GM12874 (cell line): ENCODE measurements at regions not wholly inside any gene's neighbourhood (a gene's known extent, or its start where the extent isn't known, plus 50 kb on each side); places are given as distances from the start of the nearest gene placed in this dataset.

ENCODE experiments used
- TF ChIP-seq, protein P1 (sequence below): IDR thresholded peaks from 2 replicates; pipeline ENCODE4 v1.5.1; 2011; ENCODE audit warnings: low read depth, mild to moderate bottlenecking, control low read depth, low read length, moderate library complexity; ENCODE audit not compliant: insufficient read depth

DNA sequence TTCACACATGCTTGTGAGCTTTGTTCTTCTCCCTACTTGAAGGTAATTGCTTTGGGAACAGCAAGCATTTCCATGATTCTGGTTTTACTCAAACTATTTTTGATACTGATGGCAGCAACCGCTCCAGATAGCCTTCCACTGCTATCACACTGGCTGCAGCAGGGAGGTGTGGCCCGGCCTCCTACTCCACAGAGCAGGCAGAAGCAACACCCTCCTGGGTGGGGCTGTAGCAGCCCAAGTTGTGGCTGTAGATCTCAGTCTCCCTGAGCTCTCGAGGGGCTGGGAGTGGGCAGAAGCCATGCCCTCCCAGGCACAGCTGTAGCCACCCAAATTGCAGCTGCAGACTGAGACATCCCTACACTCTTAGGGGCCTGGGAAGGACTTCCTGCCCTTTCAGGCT lies 878.8 kb upstream of the GBE1 start:
- TF ChIP-seq, protein P1, sequence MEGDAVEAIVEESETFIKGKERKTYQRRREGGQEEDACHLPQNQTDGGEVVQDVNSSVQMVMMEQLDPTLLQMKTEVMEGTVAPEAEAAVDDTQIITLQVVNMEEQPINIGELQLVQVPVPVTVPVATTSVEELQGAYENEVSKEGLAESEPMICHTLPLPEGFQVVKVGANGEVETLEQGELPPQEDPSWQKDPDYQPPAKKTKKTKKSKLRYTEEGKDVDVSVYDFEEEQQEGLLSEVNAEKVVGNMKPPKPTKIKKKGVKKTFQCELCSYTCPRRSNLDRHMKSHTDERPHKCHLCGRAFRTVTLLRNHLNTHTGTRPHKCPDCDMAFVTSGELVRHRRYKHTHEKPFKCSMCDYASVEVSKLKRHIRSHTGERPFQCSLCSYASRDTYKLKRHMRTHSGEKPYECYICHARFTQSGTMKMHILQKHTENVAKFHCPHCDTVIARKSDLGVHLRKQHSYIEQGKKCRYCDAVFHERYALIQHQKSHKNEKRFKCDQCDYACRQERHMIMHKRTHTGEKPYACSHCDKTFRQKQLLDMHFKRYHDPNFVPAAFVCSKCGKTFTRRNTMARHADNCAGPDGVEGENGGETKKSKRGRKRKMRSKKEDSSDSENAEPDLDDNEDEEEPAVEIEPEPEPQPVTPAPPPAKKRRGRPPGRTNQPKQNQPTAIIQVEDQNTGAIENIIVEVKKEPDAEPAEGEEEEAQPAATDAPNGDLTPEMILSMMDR = no peak

- TF ChIP-seq, protein P1 = no peak
These were observed 876.1 kb upstream of the GBE1 start for GRCh38 chr3:82637574-82637973.

GRCh38 chr3:82636177-82636576 lies 874.7 kb upstream of the GBE1 start:
- TF ChIP-seq, protein P1 = no peak

DNA sequence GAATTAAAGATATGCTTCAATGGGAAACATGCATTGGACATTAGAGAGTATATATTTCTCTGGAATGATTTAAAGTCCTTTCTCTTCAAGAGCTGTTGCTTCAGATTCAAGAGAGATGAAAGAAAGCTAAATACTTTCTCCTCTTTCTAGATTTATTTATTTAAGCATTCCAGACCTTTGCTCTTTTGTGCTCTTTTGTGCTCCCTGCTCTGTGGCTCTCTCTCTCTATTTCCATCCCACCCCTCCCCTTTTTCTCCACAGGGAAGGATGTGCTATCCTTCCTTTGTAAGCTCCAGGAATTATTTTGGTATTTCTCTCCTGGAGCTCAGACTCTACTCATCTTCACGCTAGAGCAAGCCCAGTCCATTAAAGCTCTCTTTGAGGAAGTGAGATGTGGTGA lies 871.9 kb upstream of the GBE1 start:
- TF ChIP-seq, protein P1 = no peak

DNA sequence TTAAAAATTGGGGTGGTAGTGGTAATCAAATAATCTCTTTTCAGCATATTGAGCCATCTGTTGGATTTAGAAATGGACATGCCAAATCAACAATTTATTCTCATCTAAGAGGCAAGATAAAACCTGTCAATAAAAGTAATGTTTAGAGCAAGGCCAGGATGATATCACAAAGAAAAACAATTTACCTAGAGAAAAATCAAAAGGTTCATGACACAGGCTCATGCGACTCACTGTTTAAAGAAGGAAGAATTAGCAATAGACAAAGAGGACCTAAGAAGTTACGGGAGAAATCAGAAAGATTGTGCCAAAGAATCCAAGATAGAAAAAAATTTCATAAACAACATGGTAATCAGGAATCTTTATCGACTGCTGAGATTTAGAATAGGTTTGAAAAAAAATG lies 868.5 kb upstream of the GBE1 start:
- TF ChIP-seq, protein P1 = no peak

- TF ChIP-seq, protein P1 = no peak
These were observed 867.1 kb upstream of the GBE1 start for GRCh38 chr3:82628385-82629014.

- TF ChIP-seq, protein P1 = no peak
These were observed 866.3 kb upstream of the GBE1 start for GRCh38 chr3:82627733-82628132.

GRCh38 chr3:82618594-82618993 lies 857.1 kb upstream of the GBE1 start:
- TF ChIP-seq, protein P1 = no peak
